ENCODE measurements at regions not wholly inside any gene's neighbourhood (a gene's known extent, or its start where the extent isn't known, plus 50 kb on each side); places are given as distances from the start of the nearest gene placed in this dataset.

DNA sequence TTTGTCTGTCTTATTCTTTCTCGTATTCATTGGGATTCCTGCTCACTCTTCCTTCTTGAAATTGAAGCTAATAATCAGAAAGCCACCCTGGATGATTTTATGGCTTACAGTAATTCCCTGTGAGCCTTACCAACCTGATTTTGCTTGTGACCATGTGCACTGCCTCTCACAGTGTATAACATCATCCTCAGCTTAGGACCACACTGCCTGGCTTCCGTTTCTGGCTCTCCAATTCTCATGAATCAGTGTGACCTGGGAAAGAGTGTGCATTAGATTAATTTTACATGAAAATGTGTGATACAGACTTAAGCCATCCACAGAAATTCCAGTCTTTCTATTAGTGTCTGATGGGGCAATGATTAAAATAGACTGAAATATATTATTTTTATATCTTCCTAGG lies 126.8 kb upstream of the DMRT1 start:
- Histone ChIP-seq H3K4me3 (IDR thresholded peaks at IDR 0.05; ENCODE audit: insufficient read depth, low read depth, low read length) (no peak overlapping the region), H3K4me1 (ENCODE audit: low read depth, poor library complexity, severe bottlenecking) (peaks cover 8% of the 10 kb centered on the region), H3K79me2 (ENCODE audit: insufficient read depth, low read depth) (no peaks in the 10 kb centered on the region; the same call in 1 of the 2 replicates), H4K20me1 (ENCODE audit: insufficient read depth) (no peaks in the 10 kb centered on the region), H3K36me3 (ENCODE audit: insufficient read depth) (no peaks in the 10 kb centered on the region; the same call in 1 of the 2 replicates), H3K9ac (no peak overlapping the region), H3K27me3 (ENCODE audit: insufficient read depth, low read depth) (no peaks in the 10 kb centered on the region), H3K27ac (no peak overlapping the region), H3K4me2 (no peak overlapping the region), H2AFZ (ENCODE audit: low read depth) (no peak overlapping the region)
- no peak for TF ChIP-seq CTCF (conservative IDR thresholded peaks at IDR 0.05; ENCODE audit: low read depth, low read length)

DNA sequence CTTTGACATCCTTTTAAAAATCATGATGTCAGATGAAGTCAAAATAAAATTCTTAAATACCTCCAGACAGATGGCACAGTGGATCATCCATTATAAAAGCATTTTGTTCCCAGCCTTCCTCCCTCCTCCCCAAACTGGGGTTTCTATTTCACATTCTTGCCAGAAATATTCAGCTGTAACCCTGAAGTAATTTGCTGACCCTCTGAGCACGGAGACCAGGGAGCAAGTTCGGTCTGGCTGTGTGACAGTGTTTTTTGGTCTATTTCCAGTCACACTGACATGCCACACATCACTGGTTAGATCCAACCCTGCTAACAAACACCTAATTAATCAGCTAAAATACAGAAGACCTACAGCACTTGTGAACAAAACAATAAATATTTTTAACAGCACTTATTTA lies 126.2 kb upstream of the DMRT1 start:
- no peak overlapping the region for H3K4me2 ChIP-seq

GRCh38 chr9:715743-716400 lies 125.6 kb upstream of the DMRT1 start:
- no peaks in the 10 kb centered on the region; the same call in 1 of the 2 replicates for H3K79me2 ChIP-seq (ENCODE audit: insufficient read depth, low read depth)
- H3K4me1 ChIP-seq (ENCODE audit: low read depth, poor library complexity, severe bottlenecking) = peaks cover 8% of the 10 kb centered on the region
- TF ChIP-seq CTCF (conservative IDR thresholded peaks at IDR 0.05; ENCODE audit: low read depth, low read length) = no peak
- no peak overlapping the region for H2AFZ ChIP-seq (ENCODE audit: low read depth)
- no peak overlapping the region for H3K27ac ChIP-seq
- no peaks in the 10 kb centered on the region for H4K20me1 ChIP-seq (ENCODE audit: insufficient read depth)
- no peak overlapping the region for H3K9ac ChIP-seq
- H3K4me3 ChIP-seq (IDR thresholded peaks at IDR 0.05; ENCODE audit: insufficient read depth, low read depth, low read length) = no peak overlapping the region
- no peaks in the 10 kb centered on the region for H3K27me3 ChIP-seq (ENCODE audit: insufficient read depth, low read depth)
- no peaks in the 10 kb centered on the region; the same call in 1 of the 2 replicates for H3K36me3 ChIP-seq (ENCODE audit: insufficient read depth)
- no peak overlapping the region for H3K4me2 ChIP-seq

More for the DNA sequence above, 126.2 kb upstream of the DMRT1 start:
- H3K27ac ChIP-seq = no peak overlapping the region
- H3K27me3 ChIP-seq (ENCODE audit: insufficient read depth, low read depth) = no peaks in the 10 kb centered on the region
- TF ChIP-seq CTCF (conservative IDR thresholded peaks at IDR 0.05; ENCODE audit: low read depth, low read length) = no peak
- H3K9ac ChIP-seq = no peak overlapping the region
- no peaks in the 10 kb centered on the region; the same call in 1 of the 2 replicates for H3K36me3 ChIP-seq (ENCODE audit: insufficient read depth)
- no peaks in the 10 kb centered on the region for H4K20me1 ChIP-seq (ENCODE audit: insufficient read depth)
- no peak overlapping the region for H3K4me3 ChIP-seq (IDR thresholded peaks at IDR 0.05; ENCODE audit: insufficient read depth, low read depth, low read length)
- H3K4me1 ChIP-seq (ENCODE audit: low read depth, poor library complexity, severe bottlenecking) = peaks cover 8% of the 10 kb centered on the region
- no peaks in the 10 kb centered on the region; the same call in 1 of the 2 replicates for H3K79me2 ChIP-seq (ENCODE audit: insufficient read depth, low read depth)
- no peak overlapping the region for H2AFZ ChIP-seq (ENCODE audit: low read depth)

- Histone ChIP-seq H3K4me3 (IDR thresholded peaks at IDR 0.05; ENCODE audit: insufficient read depth, low read depth, low read length) (no peak overlapping the region), H3K4me2 (no peak overlapping the region), H3K79me2 (ENCODE audit: insufficient read depth, low read depth) (no peaks in the 10 kb centered on the region; the same call in 1 of the 2 replicates), H3K4me1 (ENCODE audit: low read depth, poor library complexity, severe bottlenecking) (peaks cover 8% of the 10 kb centered on the region), H3K27me3 (ENCODE audit: insufficient read depth, low read depth) (no peaks in the 10 kb centered on the region), H3K27ac (no peak overlapping the region), H2AFZ (ENCODE audit: low read depth) (no peak overlapping the region), H3K36me3 (ENCODE audit: insufficient read depth) (no peaks in the 10 kb centered on the region; the same call in 1 of the 2 replicates), H3K9ac (no peak overlapping the region), H4K20me1 (ENCODE audit: insufficient read depth) (no peaks in the 10 kb centered on the region)
- no peak for TF ChIP-seq CTCF (conservative IDR thresholded peaks at IDR 0.05; ENCODE audit: low read depth, low read length)
Measured at GRCh38 chr9:717722-718121, 123.8 kb upstream of the DMRT1 start.

Data from KMS-11 (cell line).